ENCODE measurements at regions not wholly inside any gene's neighbourhood (a gene's known extent, or its start where the extent isn't known, plus 50 kb on each side); places are given as distances from the start of the nearest gene placed in this dataset.

DNA sequence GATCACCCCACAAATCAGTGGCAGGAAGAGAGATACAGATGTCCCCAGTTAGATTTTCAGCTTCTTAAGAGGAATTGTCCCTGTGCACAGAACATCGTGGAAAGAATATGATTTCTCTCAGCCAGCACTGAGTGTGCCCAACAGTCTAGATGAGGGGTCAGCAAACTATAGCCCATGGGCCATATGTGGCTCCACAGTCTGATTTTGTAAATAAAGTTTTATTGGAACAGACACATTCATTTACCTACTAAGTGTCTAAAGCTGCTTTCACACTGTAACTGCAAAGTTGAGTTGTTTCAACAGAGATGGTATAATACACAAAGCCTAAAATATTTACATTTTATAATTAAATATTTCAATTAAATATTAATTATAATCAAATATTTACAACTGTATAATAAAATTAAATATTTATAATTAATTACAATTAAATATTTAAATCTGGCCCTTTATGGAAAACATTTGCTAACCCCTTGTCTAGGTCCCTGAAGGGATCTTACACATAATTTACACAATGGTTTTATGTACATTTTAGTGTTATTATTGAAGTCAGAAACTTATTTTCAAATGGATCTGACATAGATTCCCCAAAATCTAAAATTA is 407.6 kb downstream of the PTPRU start:
- no peak overlapping the region for H3K4me3 ChIP-seq
- peaks cover 0 to 51% (median 0%) of the 10 kb centered on the region in 4 donors for H3K27me3 ChIP-seq
- peak; percentile 79 for DNase-seq (ENCODE audit: extremely low spot score)
- intact Hi-C loops (cut with DNase I), result no loop called here
- H3K9me3 ChIP-seq, result no peaks in the 10 kb centered on the region
- 93% methylated on average over 1 of the region's 1 CpG for WGBS
- no peak overlapping the region for H3K27ac ChIP-seq (replicated peaks in 1 of 4)
- TF ChIP-seq CTCF (IDR thresholded peaks at IDR 0.05) (no peak), POLR2AphosphoS5 (IDR thresholded peaks at IDR 0.05) (no peak), POLR2A (IDR thresholded peaks at IDR 0.05; ENCODE audit: low read depth) (no peak), EP300 (IDR thresholded peaks at IDR 0.05) (no peak)
- no peaks in the 10 kb centered on the region for H3K4me1 ChIP-seq
- no peaks in the 10 kb centered on the region for H3K36me3 ChIP-seq

- Histone ChIP-seq H3K4me1 (no peaks in the 10 kb centered on the region), H3K36me3 (no peaks in the 10 kb centered on the region), H3K9me3 (no peaks in the 10 kb centered on the region), H3K4me3 (no peak overlapping the region), H3K27ac (replicated peaks in 1 of 4) (no peak overlapping the region), H3K27me3 (peaks cover 0 to 51% (median 0%) of the 10 kb centered on the region in 4 donors)
- DNase-seq (ENCODE audit: extremely low spot score), result peak; percentile 50
- intact Hi-C loops (cut with DNase I), result no loop called here
- TF ChIP-seq EP300 (IDR thresholded peaks at IDR 0.05), result no peak
- 81% methylated on average over 4 of the region's 4 CpGs for WGBS
These were observed 407.0 kb downstream of the PTPRU start for GRCh38 chr1:29643281-29643680.

DNA sequence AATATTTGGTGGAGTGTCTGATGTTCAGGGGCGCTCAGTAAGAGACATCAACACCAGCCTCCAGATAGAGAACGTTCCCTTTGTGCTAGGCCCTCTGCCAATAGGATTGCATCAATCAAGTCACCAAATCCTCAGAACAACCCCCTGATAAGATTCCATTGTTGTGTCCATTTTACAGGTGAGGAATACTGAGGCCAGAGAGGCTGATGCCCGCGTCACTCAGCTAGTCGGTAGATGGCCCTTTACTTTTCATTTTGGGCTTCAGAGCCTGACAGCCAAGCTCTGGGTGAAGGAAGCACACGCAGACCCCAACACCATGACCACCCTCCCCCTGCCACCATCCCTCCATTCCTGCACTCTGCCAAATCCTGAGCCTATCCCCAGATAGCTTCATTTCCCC is 406.2 kb downstream of the PTPRU start:
- H3K36me3 ChIP-seq, result no peaks in the 10 kb centered on the region
- intact Hi-C loops (cut with DNase I), result no loop called here
- no peak for TF ChIP-seq CTCF (IDR thresholded peaks at IDR 0.05)
- no peak for TF ChIP-seq POLR2AphosphoS5 (IDR thresholded peaks at IDR 0.05)
- no peak for TF ChIP-seq POLR2A (IDR thresholded peaks at IDR 0.05; ENCODE audit: low read depth)
- TF ChIP-seq EP300 (IDR thresholded peaks at IDR 0.05), result no peak
- WGBS, result 90% methylated on average over 6 of the region's 6 CpGs
- no peak overlapping the region for H3K4me3 ChIP-seq
- H3K27me3 ChIP-seq, result peaks cover 0 to 43% (median 0%) of the 10 kb centered on the region in 4 donors
- no peaks in the 10 kb centered on the region for H3K9me3 ChIP-seq
- H3K4me1 ChIP-seq, result no peaks in the 10 kb centered on the region
- H3K27ac ChIP-seq (replicated peaks in 1 of 4), result no peak overlapping the region
- DNase-seq (ENCODE audit: extremely low spot score), result peak; percentile 82

DNA sequence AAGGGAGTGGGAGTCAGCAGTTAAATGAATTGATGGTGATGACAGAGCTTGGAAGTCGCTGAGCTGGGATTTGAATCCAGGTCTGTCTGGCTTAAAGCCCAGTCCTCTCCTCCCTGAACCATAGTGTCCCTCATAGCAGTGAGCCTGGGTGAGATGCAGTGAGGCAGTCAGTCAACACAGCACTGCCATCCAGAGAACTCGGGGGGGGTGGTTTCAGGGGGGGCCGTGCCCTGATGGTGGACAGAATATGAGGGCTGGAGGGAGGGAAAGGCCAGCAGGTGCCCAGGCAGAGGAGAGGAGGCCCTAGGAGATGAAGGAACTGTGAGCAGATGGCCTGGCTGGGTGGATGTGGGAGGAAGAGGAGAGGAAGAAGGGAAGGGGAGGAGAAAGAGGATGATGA is 405.6 kb downstream of the PTPRU start:
- H3K9me3 ChIP-seq, result no peaks in the 10 kb centered on the region

GRCh38 chr1:29640428-29640785 is 404.1 kb downstream of the PTPRU start:
- H3K4me1 ChIP-seq, result no peaks in the 10 kb centered on the region
- H3K27ac ChIP-seq (replicated peaks in 1 of 4), result no peak overlapping the region
- no peak for DNase-seq (ENCODE audit: extremely low spot score)
- H3K27me3 ChIP-seq, result peaks cover 0 to 39% (median 0%) of the 10 kb centered on the region in 4 donors
- intact Hi-C loops (cut with DNase I), result no loop called here
- H3K4me3 ChIP-seq, result no peak overlapping the region
- TF ChIP-seq POLR2AphosphoS5 (IDR thresholded peaks at IDR 0.05) (no peak), EP300 (IDR thresholded peaks at IDR 0.05) (no peak), CTCF (IDR thresholded peaks at IDR 0.05) (no peak), POLR2A (IDR thresholded peaks at IDR 0.05; ENCODE audit: low read depth) (no peak)
- 78% methylated on average over 4 of the region's 4 CpGs for WGBS
- H3K9me3 ChIP-seq, result no peaks in the 10 kb centered on the region
- H3K36me3 ChIP-seq, result no peaks in the 10 kb centered on the region

More for the DNA sequence above, 405.6 kb downstream of the PTPRU start:
- Histone ChIP-seq H3K4me3 (no peak overlapping the region), H3K27ac (replicated peaks in 1 of 4) (no peak overlapping the region), H3K27me3 (peaks cover 0 to 37% (median 0%) of the 10 kb centered on the region in 4 donors), H3K36me3 (no peaks in the 10 kb centered on the region), H3K4me1 (no peaks in the 10 kb centered on the region)
- WGBS, result 45% methylated on average over 3 of the region's 3 CpGs
- no peak for DNase-seq (ENCODE audit: extremely low spot score)
- intact Hi-C loops (cut with DNase I), result no loop called here
- no peak for TF ChIP-seq POLR2A (IDR thresholded peaks at IDR 0.05; ENCODE audit: low read depth)
- no peak for TF ChIP-seq POLR2AphosphoS5 (IDR thresholded peaks at IDR 0.05)
- TF ChIP-seq EP300 (IDR thresholded peaks at IDR 0.05), result no peak
- TF ChIP-seq CTCF (IDR thresholded peaks at IDR 0.05), result no peak

All from esophagus muscularis mucosa (tissue), 4 donors.